H9 (cell line): ENCODE measurements at regions not wholly inside any gene's neighbourhood (a gene's known extent, or its start where the extent isn't known, plus 50 kb on each side); places are given as distances from the start of the nearest gene placed in this dataset.

ENCODE experiments used
- DNase-seq: peaks from one replicate; pipeline ENCODE4 v3.0.0-alpha.2; 2017
- H2AFZ ChIP-seq: one replicate; pipeline ENCODE4 v1.6.1; 2013; ENCODE audit warnings: mild to moderate bottlenecking, low read length, control low read depth, moderate library complexity
- H2AK5ac ChIP-seq: 2 replicates; pipeline ENCODE4 v1.6.1; 2013; ENCODE audit warnings: low read length, control low read depth, mixed read lengths; ENCODE audit not compliant: insufficient read length
- H2BK120ac ChIP-seq: one replicate; pipeline ENCODE4 v1.6.1; 2013; ENCODE audit warnings: low read depth, mild to moderate bottlenecking, low read length, control low read depth, inconsistent platforms; ENCODE audit not compliant: poor library complexity, severe bottlenecking
- H2BK12ac ChIP-seq: 2 replicates; pipeline ENCODE4 v1.6.1; 2013; ENCODE audit warnings: low read length, control low read depth, mixed read lengths, low read depth; ENCODE audit not compliant: insufficient read length
- H2BK15ac ChIP-seq: 2 replicates; pipeline ENCODE4 v1.6.1; 2013; ENCODE audit warnings: low read depth, low read length, control low read depth
- H2BK20ac ChIP-seq: one replicate; pipeline ENCODE4 v1.6.1; 2013; ENCODE audit warnings: low read depth, mild to moderate bottlenecking, low read length, control low read depth, inconsistent platforms; ENCODE audit not compliant: poor library complexity, severe bottlenecking
- H2BK5ac ChIP-seq: 2 replicates; pipeline ENCODE4 v1.6.1; 2013; ENCODE audit warnings: low read length, control low read depth, mixed read lengths; ENCODE audit not compliant: insufficient read length
- H3K14ac ChIP-seq: 2 replicates; pipeline ENCODE4 v1.6.1; 2013; ENCODE audit warnings: low read length, control low read depth; ENCODE audit not compliant: insufficient read depth
- H3K18ac ChIP-seq: 2 replicates; pipeline ENCODE4 v1.6.1; 2013; ENCODE audit warnings: low read depth, mild to moderate bottlenecking, mixed read lengths, low read length, control low read depth; ENCODE audit not compliant: insufficient read length
- H3K23ac ChIP-seq: 2 replicates; pipeline ENCODE4 v1.6.1; 2013; ENCODE audit warnings: low read length, control low read depth, mixed read lengths, low read depth; ENCODE audit not compliant: insufficient read length
- H3K23me2 ChIP-seq: 2 replicates; pipeline ENCODE4 v1.6.1; 2013; ENCODE audit warnings: low read depth, mild to moderate bottlenecking, mixed read lengths, low read length, control low read depth; ENCODE audit not compliant: insufficient read length, poor library complexity, severe bottlenecking
- H3K27ac ChIP-seq: 2 replicates; pipeline ENCODE4 v1.5.1; 2013; ENCODE audit warnings: low read length, control low read depth, mixed read lengths, low read depth; ENCODE audit not compliant: insufficient read length
- H3K27me3 ChIP-seq: 2 replicates; pipeline ENCODE4 v1.6.1; 2013; ENCODE audit warnings: low read length, control low read depth, inconsistent platforms; ENCODE audit not compliant: insufficient read depth
- H3K4ac ChIP-seq: 2 replicates; pipeline ENCODE4 v1.6.1; 2013; ENCODE audit warnings: low read depth, mild to moderate bottlenecking, control low read depth, inconsistent platforms, low read length, moderate library complexity
- H3K4me1 ChIP-seq: 2 replicates; pipeline ENCODE4 v1.6.1; 2013; ENCODE audit warnings: low read length, control low read depth, inconsistent platforms; ENCODE audit not compliant: insufficient read depth
- H3K4me2 ChIP-seq: 2 replicates; pipeline ENCODE4 v1.6.1; 2013; ENCODE audit warnings: low read length, control low read depth, mixed read lengths; ENCODE audit not compliant: insufficient read length, insufficient read depth
- H3K56ac ChIP-seq: 2 replicates; pipeline ENCODE4 v1.6.1; 2013; ENCODE audit warnings: low read depth, mild to moderate bottlenecking, mixed read lengths, low read length, control low read depth; ENCODE audit not compliant: insufficient read length
- H3K79me1 ChIP-seq: 2 replicates; pipeline ENCODE4 v1.6.1; 2013; ENCODE audit warnings: low read depth, mild to moderate bottlenecking, moderate library complexity, low read length, control low read depth, inconsistent platforms; ENCODE audit not compliant: insufficient read depth, poor library complexity, severe bottlenecking
- H3K79me2 ChIP-seq: 2 replicates; pipeline ENCODE4 v1.6.1; 2013; ENCODE audit warnings: low read length, control low read depth, inconsistent platforms; ENCODE audit not compliant: insufficient read depth
- H3K9ac ChIP-seq: 2 replicates; pipeline ENCODE4 v1.6.1; 2013; ENCODE audit warnings: low read length, control low read depth, mixed read lengths; ENCODE audit not compliant: insufficient read length; ENCODE audit errors: extremely low read depth
- H3K9me3 ChIP-seq: one replicate; pipeline ENCODE4 v1.6.1; 2013; ENCODE audit warnings: low read depth, low read length, inconsistent platforms; ENCODE audit not compliant: control insufficient read depth
- H3T11ph ChIP-seq: one replicate; pipeline ENCODE4 v1.6.1; 2013; ENCODE audit warnings: mild to moderate bottlenecking, low read length, control low read depth, inconsistent platforms
- H4K20me1 ChIP-seq: one replicate; pipeline ENCODE4 v1.6.1; 2013; ENCODE audit not compliant: control insufficient read depth, insufficient read length, insufficient read depth
- H4K5ac ChIP-seq: 2 replicates; pipeline ENCODE4 v1.6.1; 2013; ENCODE audit warnings: low read depth, mild to moderate bottlenecking, mixed read lengths, low read length, control low read depth; ENCODE audit not compliant: insufficient read length
- H4K8ac ChIP-seq: replicated peaks from 2 replicates; pipeline ENCODE4 v1.6.1; 2013; ENCODE audit warnings: low read length, control low read depth, mixed read lengths, low read depth; ENCODE audit not compliant: insufficient read length
- H4K91ac ChIP-seq: 2 replicates; pipeline ENCODE4 v1.6.1; 2013; ENCODE audit warnings: low read depth, mild to moderate bottlenecking, moderate library complexity, mixed read lengths, low read length, control low read depth; ENCODE audit not compliant: insufficient read length
- H3K27ac Mint-ChIP-seq, 3 experiments: 2 replicates in 2 of 3; 3 replicates in 1 of 3; pipeline ENCODE4 v1.8.0; 2020 to 2021; ENCODE audit warnings: mixed read lengths in 3 of 3, mild to moderate bottlenecking in 1 of 3, moderate library complexity in 1 of 3
- H3K27me3 Mint-ChIP-seq: 2 replicates; pipeline ENCODE4 v1.8.0; 2021; ENCODE audit warnings: low read depth, mild to moderate bottlenecking, moderate library complexity, mixed read lengths
- H3K36me3 Mint-ChIP-seq, 3 experiments: 2 replicates in 2 of 3; 3 replicates in 1 of 3; pipeline ENCODE4 v1.8.0; 2020 to 2021; ENCODE audit warnings: low read depth in 3 of 3, mixed read lengths in 3 of 3; ENCODE audit not compliant: insufficient read depth in 1 of 3
- H3K4me1 Mint-ChIP-seq, 2 experiments: 2 replicates each; pipeline ENCODE4 v1.8.0; 2020; ENCODE audit warnings: mixed read lengths in 2 of 2
- H3K4me3 Mint-ChIP-seq, 2 experiments: 2 replicates in 1 of 2; 3 replicates in 1 of 2; pipeline ENCODE4 v1.8.0; 2020 to 2021; ENCODE audit warnings: mild to moderate bottlenecking in 2 of 2, mixed read lengths in 2 of 2, moderate library complexity in 1 of 2
- H3K9me3 Mint-ChIP-seq, 2 experiments: 2 replicates in 1 of 2; 3 replicates in 1 of 2; pipeline ENCODE4 v1.8.0; 2020; ENCODE audit warnings: mild to moderate bottlenecking in 2 of 2, mixed read lengths in 2 of 2, moderate library complexity in 1 of 2
- CTCF ChIP-seq: fragments of 200-600 bp; sonication (generic); conservative IDR thresholded peaks from 3 replicates; pipeline ENCODE4 v1.8.0; 2021; ENCODE audit warnings: antibody characterized with exemption, mild to moderate bottlenecking
- WGBS: extraction: QIAGEN DNeasy Blood & Tissue Kit; methylation state at CpG from one replicate; pipeline ENCODE4 v1.1.7; 2013; ENCODE audit warnings: missing lambda C conversion rate, low lambda C conversion rate, mixed read lengths; ENCODE audit not compliant: insufficient read length; ENCODE audit errors: extremely low coverage; 5-methylcytosine and 5-hydroxymethylcytosine counted together

DNA sequence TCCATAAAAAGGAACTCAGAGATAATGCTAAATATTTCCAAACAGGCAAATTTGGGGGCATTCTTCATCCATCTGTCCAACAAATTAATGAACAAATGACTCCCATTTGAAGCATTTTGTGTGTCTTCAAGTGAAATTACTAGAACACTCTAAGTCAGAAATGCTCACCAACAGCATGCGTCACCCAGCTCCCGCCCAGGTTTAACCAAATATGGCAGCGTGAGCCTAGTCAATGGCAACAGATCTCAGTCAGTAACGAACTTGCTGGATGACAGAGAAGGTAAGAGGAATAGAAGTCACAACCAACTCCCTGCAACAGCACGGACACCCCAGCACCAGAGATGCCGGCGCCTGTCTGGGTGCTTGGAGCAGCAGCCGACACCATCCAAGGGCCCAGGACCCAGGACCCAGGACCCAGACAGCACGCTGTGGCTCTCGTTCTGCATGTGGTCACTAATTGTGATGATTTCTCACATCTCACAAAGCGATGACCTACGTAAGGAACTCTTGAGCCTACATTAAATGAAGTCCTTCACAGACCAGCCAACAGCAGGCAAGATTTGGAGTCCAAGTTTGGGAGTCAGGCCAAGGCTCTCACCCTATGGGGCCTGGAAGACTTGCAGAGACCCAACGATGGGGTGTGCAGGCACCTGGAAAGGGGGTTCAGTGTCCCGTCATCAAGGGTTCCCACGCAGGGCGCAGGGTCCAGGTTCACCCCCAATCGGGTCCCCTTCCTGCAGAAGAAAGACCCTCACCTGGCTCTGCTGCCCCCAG is 556.9 kb downstream of the BRD1 start:
- Histone ChIP-seq H3K14ac (no peak overlapping the region), H3K79me1 (no peaks in the 10 kb centered on the region), H4K8ac (no peak overlapping the region), H2BK120ac (no peak overlapping the region), H3K4me1 (peaks cover 10% of the 10 kb centered on the region; the same call in 1 of the 2 replicates), H3K4ac (no peak overlapping the region), H3K23me2 (peaks cover 5% of the 10 kb centered on the region), H2BK5ac (no peak overlapping the region), H3K23ac (no peak overlapping the region), H2BK15ac (no peak overlapping the region), H4K5ac (no peak overlapping the region), H3K4me2 (no peak overlapping the region), H3K27me3 (peaks cover 5% of the 10 kb centered on the region; the same call in 1 of the 2 replicates), H3K27ac (no peak overlapping the region), H2AK5ac (no peak overlapping the region), H2AFZ (no peak overlapping the region), H2BK12ac (no peak overlapping the region), H3K79me2 (no peaks in the 10 kb centered on the region), H4K91ac (no peak overlapping the region), H4K20me1 (no peaks in the 10 kb centered on the region), H3K18ac (no peak overlapping the region), H2BK20ac (no peak overlapping the region), H3K9me3 (no peaks in the 10 kb centered on the region), H3K9ac (no peak overlapping the region), H3K56ac (no peak overlapping the region), H3T11ph (no peak overlapping the region)
- no peak for TF ChIP-seq CTCF
- Mint-ChIP-seq H3K9me3 (peaks cover 2 to 6% of the 10 kb centered on the region in 2 experiments; a peak in 3 of 5 replicates), H3K27me3 (peaks cover 84% of the 10 kb centered on the region), H3K27ac (no peak overlapping the region; a peak in 1 of 7 replicates), H3K4me3 (no peak overlapping the region), H3K36me3 (peaks cover 3 to 4% (median 3%) of the 10 kb centered on the region in 3 experiments; a peak in 3 of 7 replicates), H3K4me1 (peaks cover 31 to 38% of the 10 kb centered on the region in 2 experiments)
- no peak for DNase-seq
- WGBS = no CpG with 5 or more reads among the region's 17 CpGs
